ENCODE measurements at regions not wholly inside any gene's neighbourhood (a gene's known extent, or its start where the extent isn't known, plus 50 kb on each side); places are given as distances from the start of the nearest gene placed in this dataset.

DNA sequence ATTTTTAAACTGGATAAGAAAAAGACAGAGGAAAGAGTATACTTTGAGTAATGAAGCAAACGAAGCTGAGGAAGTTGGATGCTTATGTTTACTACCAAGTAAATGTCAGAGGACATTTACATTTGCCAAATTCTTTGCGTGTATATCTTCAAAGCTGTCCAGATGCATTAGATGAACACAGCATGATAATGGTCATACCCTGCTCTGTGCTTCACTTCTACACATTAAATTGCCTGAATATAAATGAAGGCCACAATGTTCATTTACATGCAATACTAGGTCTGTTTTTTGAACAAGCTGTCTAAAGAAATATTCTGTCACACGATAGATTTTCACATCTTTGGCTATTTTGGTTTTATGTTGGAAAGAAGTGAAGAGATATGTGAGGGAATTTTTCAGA, 405.8 kb upstream of the ADAMTS9 start:
- peaks cover 22% of the 10 kb centered on the region for H3K4me1 Mint-ChIP-seq
- no peaks in the 10 kb centered on the region for H3K27me3 Mint-ChIP-seq (ENCODE audit: low read depth)
- no peaks in the 10 kb centered on the region for H3K36me3 Mint-ChIP-seq (ENCODE audit: low read depth)
- no peak overlapping the region for H3K4me3 Mint-ChIP-seq
- no peak overlapping the region for H3K27ac Mint-ChIP-seq
- H3K9me3 Mint-ChIP-seq, result no peaks in the 10 kb centered on the region
- TF ChIP-seq, protein P1, sequence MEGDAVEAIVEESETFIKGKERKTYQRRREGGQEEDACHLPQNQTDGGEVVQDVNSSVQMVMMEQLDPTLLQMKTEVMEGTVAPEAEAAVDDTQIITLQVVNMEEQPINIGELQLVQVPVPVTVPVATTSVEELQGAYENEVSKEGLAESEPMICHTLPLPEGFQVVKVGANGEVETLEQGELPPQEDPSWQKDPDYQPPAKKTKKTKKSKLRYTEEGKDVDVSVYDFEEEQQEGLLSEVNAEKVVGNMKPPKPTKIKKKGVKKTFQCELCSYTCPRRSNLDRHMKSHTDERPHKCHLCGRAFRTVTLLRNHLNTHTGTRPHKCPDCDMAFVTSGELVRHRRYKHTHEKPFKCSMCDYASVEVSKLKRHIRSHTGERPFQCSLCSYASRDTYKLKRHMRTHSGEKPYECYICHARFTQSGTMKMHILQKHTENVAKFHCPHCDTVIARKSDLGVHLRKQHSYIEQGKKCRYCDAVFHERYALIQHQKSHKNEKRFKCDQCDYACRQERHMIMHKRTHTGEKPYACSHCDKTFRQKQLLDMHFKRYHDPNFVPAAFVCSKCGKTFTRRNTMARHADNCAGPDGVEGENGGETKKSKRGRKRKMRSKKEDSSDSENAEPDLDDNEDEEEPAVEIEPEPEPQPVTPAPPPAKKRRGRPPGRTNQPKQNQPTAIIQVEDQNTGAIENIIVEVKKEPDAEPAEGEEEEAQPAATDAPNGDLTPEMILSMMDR (IDR thresholded peaks at IDR 0.05; ENCODE audit: unreplicated experiment in 3 of 3), result no peak

GRCh38 chr3:65091565-65091964, 403.8 kb upstream of the ADAMTS9 start:
- no peaks in the 10 kb centered on the region for H3K36me3 Mint-ChIP-seq (ENCODE audit: low read depth)
- H3K4me1 Mint-ChIP-seq, result peaks cover 20% of the 10 kb centered on the region
- TF ChIP-seq, protein P1 (IDR thresholded peaks at IDR 0.05; ENCODE audit: unreplicated experiment in 3 of 3), result no peak
- H3K9me3 Mint-ChIP-seq, result no peaks in the 10 kb centered on the region
- no peaks in the 10 kb centered on the region for H3K27me3 Mint-ChIP-seq (ENCODE audit: low read depth)
- no peak overlapping the region for H3K27ac Mint-ChIP-seq
- no peak overlapping the region for H3K4me3 Mint-ChIP-seq

GRCh38 chr3:65083240-65083639, 395.4 kb upstream of the ADAMTS9 start:
- Mint-ChIP-seq H3K9me3 (peaks cover 2% of the 10 kb centered on the region), H3K27me3 (ENCODE audit: low read depth) (peaks cover 4% of the 10 kb centered on the region), H3K36me3 (ENCODE audit: low read depth) (no peaks in the 10 kb centered on the region), H3K4me3 (no peak overlapping the region), H3K27ac (no peak overlapping the region), H3K4me1 (peaks cover 15% of the 10 kb centered on the region)
- TF ChIP-seq, protein P1 (IDR thresholded peaks at IDR 0.05; ENCODE audit: unreplicated experiment in 3 of 3), result no peak

- peaks cover 10% of the 10 kb centered on the region for H3K9me3 Mint-ChIP-seq
- no peak overlapping the region for H3K27ac Mint-ChIP-seq
- H3K4me3 Mint-ChIP-seq, result no peak overlapping the region
- no peaks in the 10 kb centered on the region for H3K36me3 Mint-ChIP-seq (ENCODE audit: low read depth)
- peaks cover 4% of the 10 kb centered on the region for H3K27me3 Mint-ChIP-seq (ENCODE audit: low read depth)
- TF ChIP-seq, protein P1 (IDR thresholded peaks at IDR 0.05; ENCODE audit: unreplicated experiment in 3 of 3), result no peak
- peaks cover 15% of the 10 kb centered on the region for H3K4me1 Mint-ChIP-seq
These were observed 393.7 kb upstream of the ADAMTS9 start for GRCh38 chr3:65081536-65081935.

DNA sequence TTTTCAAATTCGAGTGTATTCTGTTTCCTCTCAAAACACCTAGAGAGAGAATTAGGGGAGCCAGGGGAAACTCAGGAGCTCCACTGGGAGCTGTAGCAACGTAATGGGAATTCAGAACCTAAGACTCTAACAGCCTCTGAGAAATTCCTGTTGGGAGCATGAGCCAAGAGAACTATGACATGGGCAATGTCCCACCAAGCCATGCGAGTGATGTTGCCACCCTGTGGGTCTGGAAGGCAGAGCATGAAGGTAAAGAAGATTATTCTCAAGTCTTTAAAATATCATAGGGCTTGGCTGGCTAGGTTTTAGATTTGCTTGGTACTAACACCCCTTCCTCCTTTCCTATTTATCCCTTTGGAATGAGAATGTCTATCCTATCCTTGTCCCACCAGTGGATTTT, 392.6 kb upstream of the ADAMTS9 start:
- no peaks in the 10 kb centered on the region for H3K36me3 Mint-ChIP-seq (ENCODE audit: low read depth)

GRCh38 chr3:65079560-65079959, 391.8 kb upstream of the ADAMTS9 start:
- H3K4me1 Mint-ChIP-seq, result peaks cover 15% of the 10 kb centered on the region
- peaks cover 15% of the 10 kb centered on the region for H3K9me3 Mint-ChIP-seq

More for the DNA sequence above, 392.6 kb upstream of the ADAMTS9 start:
- no peak overlapping the region for H3K27ac Mint-ChIP-seq
- TF ChIP-seq, protein P1 (IDR thresholded peaks at IDR 0.05; ENCODE audit: unreplicated experiment in 3 of 3), result no peak
- no peak overlapping the region for H3K4me3 Mint-ChIP-seq
- peaks cover 4% of the 10 kb centered on the region for H3K27me3 Mint-ChIP-seq (ENCODE audit: low read depth)
- H3K9me3 Mint-ChIP-seq, result peaks cover 15% of the 10 kb centered on the region
- peaks cover 15% of the 10 kb centered on the region for H3K4me1 Mint-ChIP-seq

More at GRCh38 chr3:65079560-65079959, 391.8 kb upstream of the ADAMTS9 start:
- peaks cover 4% of the 10 kb centered on the region for H3K27me3 Mint-ChIP-seq (ENCODE audit: low read depth)
- TF ChIP-seq, protein P1 (IDR thresholded peaks at IDR 0.05; ENCODE audit: unreplicated experiment in 3 of 3), result no peak
- no peak overlapping the region for H3K27ac Mint-ChIP-seq
- no peak overlapping the region for H3K4me3 Mint-ChIP-seq
- H3K36me3 Mint-ChIP-seq (ENCODE audit: low read depth), result no peaks in the 10 kb centered on the region

Data from nephron (organoid).